ENCODE measurements at regions not wholly inside any gene's neighbourhood (a gene's known extent, or its start where the extent isn't known, plus 50 kb on each side); places are given as distances from the start of the nearest gene placed in this dataset.
A peak's percentile ranks its signal among the peaks of the same experiment; 100 is the strongest.

DNA sequence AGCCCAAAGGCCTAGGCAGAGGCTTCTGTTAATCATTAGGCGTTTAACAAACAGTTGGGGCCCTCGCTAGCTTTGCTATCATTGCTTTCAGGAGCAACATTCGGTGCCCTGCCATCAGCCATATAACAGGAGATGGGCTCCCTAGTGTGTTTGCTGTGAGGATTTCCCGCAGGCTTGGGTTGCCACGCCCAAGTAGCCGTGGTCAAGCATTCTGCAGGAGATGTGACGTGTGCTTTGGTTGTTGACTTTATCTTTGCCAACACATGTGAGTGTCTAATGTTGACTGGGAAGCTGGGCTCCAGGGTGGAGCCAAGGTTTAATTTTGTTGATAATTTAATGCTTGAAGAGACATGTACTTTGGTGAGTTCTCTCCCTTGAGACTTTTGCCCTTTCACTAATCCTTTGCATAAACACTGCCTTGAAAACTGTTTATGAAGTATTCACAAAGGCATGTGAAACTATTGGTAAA, 184.6 kb upstream of the KIT start (continued):
- TF ChIP-seq, protein P1, sequence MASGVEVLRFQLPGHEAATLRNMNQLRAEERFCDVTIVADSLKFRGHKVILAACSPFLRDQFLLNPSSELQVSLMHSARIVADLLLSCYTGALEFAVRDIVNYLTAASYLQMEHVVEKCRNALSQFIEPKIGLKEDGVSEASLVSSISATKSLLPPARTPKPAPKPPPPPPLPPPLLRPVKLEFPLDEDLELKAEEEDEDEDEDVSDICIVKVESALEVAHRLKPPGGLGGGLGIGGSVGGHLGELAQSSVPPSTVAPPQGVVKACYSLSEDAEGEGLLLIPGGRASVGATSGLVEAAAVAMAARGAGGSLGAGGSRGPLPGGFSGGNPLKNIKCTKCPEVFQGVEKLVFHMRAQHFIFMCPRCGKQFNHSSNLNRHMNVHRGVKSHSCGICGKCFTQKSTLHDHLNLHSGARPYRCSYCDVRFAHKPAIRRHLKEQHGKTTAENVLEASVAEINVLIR (CRISPR knock-in tag; IDR thresholded peaks at IDR 0.05) = peak; percentile 69
- TF ChIP-seq, protein P2, sequence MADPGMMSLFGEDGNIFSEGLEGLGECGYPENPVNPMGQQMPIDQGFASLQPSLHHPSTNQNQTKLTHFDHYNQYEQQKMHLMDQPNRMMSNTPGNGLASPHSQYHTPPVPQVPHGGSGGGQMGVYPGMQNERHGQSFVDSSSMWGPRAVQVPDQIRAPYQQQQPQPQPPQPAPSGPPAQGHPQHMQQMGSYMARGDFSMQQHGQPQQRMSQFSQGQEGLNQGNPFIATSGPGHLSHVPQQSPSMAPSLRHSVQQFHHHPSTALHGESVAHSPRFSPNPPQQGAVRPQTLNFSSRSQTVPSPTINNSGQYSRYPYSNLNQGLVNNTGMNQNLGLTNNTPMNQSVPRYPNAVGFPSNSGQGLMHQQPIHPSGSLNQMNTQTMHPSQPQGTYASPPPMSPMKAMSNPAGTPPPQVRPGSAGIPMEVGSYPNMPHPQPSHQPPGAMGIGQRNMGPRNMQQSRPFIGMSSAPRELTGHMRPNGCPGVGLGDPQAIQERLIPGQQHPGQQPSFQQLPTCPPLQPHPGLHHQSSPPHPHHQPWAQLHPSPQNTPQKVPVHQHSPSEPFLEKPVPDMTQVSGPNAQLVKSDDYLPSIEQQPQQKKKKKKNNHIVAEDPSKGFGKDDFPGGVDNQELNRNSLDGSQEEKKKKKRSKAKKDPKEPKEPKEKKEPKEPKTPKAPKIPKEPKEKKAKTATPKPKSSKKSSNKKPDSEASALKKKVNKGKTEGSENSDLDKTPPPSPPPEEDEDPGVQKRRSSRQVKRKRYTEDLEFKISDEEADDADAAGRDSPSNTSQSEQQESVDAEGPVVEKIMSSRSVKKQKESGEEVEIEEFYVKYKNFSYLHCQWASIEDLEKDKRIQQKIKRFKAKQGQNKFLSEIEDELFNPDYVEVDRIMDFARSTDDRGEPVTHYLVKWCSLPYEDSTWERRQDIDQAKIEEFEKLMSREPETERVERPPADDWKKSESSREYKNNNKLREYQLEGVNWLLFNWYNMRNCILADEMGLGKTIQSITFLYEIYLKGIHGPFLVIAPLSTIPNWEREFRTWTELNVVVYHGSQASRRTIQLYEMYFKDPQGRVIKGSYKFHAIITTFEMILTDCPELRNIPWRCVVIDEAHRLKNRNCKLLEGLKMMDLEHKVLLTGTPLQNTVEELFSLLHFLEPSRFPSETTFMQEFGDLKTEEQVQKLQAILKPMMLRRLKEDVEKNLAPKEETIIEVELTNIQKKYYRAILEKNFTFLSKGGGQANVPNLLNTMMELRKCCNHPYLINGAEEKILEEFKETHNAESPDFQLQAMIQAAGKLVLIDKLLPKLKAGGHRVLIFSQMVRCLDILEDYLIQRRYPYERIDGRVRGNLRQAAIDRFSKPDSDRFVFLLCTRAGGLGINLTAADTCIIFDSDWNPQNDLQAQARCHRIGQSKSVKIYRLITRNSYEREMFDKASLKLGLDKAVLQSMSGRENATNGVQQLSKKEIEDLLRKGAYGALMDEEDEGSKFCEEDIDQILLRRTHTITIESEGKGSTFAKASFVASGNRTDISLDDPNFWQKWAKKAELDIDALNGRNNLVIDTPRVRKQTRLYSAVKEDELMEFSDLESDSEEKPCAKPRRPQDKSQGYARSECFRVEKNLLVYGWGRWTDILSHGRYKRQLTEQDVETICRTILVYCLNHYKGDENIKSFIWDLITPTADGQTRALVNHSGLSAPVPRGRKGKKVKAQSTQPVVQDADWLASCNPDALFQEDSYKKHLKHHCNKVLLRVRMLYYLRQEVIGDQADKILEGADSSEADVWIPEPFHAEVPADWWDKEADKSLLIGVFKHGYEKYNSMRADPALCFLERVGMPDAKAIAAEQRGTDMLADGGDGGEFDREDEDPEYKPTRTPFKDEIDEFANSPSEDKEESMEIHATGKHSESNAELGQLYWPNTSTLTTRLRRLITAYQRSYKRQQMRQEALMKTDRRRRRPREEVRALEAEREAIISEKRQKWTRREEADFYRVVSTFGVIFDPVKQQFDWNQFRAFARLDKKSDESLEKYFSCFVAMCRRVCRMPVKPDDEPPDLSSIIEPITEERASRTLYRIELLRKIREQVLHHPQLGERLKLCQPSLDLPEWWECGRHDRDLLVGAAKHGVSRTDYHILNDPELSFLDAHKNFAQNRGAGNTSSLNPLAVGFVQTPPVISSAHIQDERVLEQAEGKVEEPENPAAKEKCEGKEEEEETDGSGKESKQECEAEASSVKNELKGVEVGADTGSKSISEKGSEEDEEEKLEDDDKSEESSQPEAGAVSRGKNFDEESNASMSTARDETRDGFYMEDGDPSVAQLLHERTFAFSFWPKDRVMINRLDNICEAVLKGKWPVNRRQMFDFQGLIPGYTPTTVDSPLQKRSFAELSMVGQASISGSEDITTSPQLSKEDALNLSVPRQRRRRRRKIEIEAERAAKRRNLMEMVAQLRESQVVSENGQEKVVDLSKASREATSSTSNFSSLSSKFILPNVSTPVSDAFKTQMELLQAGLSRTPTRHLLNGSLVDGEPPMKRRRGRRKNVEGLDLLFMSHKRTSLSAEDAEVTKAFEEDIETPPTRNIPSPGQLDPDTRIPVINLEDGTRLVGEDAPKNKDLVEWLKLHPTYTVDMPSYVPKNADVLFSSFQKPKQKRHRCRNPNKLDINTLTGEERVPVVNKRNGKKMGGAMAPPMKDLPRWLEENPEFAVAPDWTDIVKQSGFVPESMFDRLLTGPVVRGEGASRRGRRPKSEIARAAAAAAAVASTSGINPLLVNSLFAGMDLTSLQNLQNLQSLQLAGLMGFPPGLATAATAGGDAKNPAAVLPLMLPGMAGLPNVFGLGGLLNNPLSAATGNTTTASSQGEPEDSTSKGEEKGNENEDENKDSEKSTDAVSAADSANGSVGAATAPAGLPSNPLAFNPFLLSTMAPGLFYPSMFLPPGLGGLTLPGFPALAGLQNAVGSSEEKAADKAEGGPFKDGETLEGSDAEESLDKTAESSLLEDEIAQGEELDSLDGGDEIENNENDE (IDR thresholded peaks at IDR 0.05; ENCODE audit: low read depth, low read length) = no peak
- peak; percentile 73; the same call in 1 of the 2 replicates for TF ChIP-seq ZNF766 (CRISPR knock-in tag; conservative IDR thresholded peaks at IDR 0.05)
- TF ChIP-seq KLF1 (tag; IDR thresholded peaks at IDR 0.05) = no peak
- peak; percentile 61; the same call in 1 of the 2 replicates for TF ChIP-seq MTA3 (IDR thresholded peaks at IDR 0.05; ENCODE audit: borderline replicate concordance)
- TF ChIP-seq MYNN (IDR thresholded peaks at IDR 0.05) = no peak
- TF ChIP-seq MYNN (CRISPR knock-in tag; IDR thresholded peaks at IDR 0.05) = no peak
- peak; percentile 71 for TF ChIP-seq EP300 (IDR thresholded peaks at IDR 0.05; ENCODE audit: low read length)
- peak; percentile 69 to 89; a peak in 3 of 4 replicates for TF ChIP-seq FOXK2 (conservative IDR thresholded peaks at IDR 0.05 in 1 of 2, IDR thresholded peaks at IDR 0.05 in 1 of 2; ENCODE audit: low read depth in 2 of 2)
- peak; percentile 53 for TF ChIP-seq STAT5A (IDR thresholded peaks at IDR 0.05; ENCODE audit: borderline replicate concordance, low read length)
- 0 out of 2 replicates have a peak, but pooled peaks have one; percentile 38 for TF ChIP-seq PML (IDR thresholded peaks at IDR 0.05; ENCODE audit: low read length)
- TF ChIP-seq PTTG1 (tag; IDR thresholded peaks at IDR 0.05; ENCODE audit: low read depth) = no peak
- TF ChIP-seq, protein P3, sequence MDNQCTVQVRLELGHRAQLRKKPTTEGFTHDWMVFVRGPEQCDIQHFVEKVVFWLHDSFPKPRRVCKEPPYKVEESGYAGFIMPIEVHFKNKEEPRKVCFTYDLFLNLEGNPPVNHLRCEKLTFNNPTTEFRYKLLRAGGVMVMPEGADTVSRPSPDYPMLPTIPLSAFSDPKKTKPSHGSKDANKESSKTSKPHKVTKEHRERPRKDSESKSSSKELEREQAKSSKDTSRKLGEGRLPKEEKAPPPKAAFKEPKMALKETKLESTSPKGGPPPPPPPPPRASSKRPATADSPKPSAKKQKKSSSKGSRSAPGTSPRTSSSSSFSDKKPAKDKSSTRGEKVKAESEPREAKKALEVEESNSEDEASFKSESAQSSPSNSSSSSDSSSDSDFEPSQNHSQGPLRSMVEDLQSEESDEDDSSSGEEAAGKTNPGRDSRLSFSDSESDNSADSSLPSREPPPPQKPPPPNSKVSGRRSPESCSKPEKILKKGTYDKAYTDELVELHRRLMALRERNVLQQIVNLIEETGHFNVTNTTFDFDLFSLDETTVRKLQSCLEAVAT (IDR thresholded peaks at IDR 0.05) = no peak
- peak; percentile 23 for TF ChIP-seq MEIS2 (IDR thresholded peaks at IDR 0.05; ENCODE audit: partially characterized antibody)
- no peak for TF ChIP-seq ELF1 (tag; IDR thresholded peaks at IDR 0.05)
